ENCODE measurements at regions not wholly inside any gene's neighbourhood (a gene's known extent, or its start where the extent isn't known, plus 50 kb on each side); places are given as distances from the start of the nearest gene placed in this dataset.

DNA sequence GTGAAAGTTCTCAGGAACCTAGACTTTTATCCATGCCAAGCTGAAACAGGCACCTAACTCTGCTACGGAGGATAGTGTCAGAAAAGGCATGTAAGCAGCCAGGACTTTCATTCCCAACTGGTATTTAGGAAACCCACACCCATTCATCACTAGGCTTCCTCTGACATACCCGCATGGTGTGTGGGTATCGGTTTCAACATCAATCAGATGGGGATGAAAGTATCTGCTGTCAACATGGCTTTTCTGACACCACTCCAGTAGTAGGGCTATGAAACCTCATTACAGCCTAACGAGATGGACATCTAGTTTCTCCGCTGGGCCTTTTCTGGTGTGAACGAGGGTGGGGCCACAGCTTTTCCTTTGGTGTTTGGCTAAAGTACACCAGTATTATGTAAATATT, 1178.3 kb downstream of the CDH11 start:
- Histone ChIP-seq H3K27me3 (ENCODE audit: control insufficient read depth, insufficient read depth, low read length) (no peaks in the 10 kb centered on the region), H3K36me3 (ENCODE audit: control insufficient read depth, insufficient read depth, low read length) (no peaks in the 10 kb centered on the region), H3K4me1 (ENCODE audit: control insufficient read depth, insufficient read depth, low read length) (no peaks in the 10 kb centered on the region), H3K9me3 (ENCODE audit: control insufficient read depth, insufficient read depth, low read length) (peaks cover 6% of the 10 kb centered on the region), H3K27ac (ENCODE audit: low read length) (no peak overlapping the region), H3K4me3 (ENCODE audit: low read length) (no peak overlapping the region)
- intact Hi-C loops (cut with micrococcal nuclease): no loop called here
- DNase-seq: no peak
- Mint-ChIP-seq H3K9me3 (peaks cover 9 to 14% of the 10 kb centered on the region in 2 donors), H3K27me3 (ENCODE audit: low read depth in 2 of 2) (no peaks in the 10 kb centered on the region), H3K36me3 (peaks cover 5% of the 10 kb centered on the region), H3K4me3 (no peak overlapping the region), H3K4me1 (no peaks in the 10 kb centered on the region), H3K27ac (no peak overlapping the region)
- WGBS (ENCODE audit: insufficient coverage): 82% methylated on average over 5 of the region's 6 CpGs
- ATAC-seq: no peak
- TF ChIP-seq, protein P1, sequence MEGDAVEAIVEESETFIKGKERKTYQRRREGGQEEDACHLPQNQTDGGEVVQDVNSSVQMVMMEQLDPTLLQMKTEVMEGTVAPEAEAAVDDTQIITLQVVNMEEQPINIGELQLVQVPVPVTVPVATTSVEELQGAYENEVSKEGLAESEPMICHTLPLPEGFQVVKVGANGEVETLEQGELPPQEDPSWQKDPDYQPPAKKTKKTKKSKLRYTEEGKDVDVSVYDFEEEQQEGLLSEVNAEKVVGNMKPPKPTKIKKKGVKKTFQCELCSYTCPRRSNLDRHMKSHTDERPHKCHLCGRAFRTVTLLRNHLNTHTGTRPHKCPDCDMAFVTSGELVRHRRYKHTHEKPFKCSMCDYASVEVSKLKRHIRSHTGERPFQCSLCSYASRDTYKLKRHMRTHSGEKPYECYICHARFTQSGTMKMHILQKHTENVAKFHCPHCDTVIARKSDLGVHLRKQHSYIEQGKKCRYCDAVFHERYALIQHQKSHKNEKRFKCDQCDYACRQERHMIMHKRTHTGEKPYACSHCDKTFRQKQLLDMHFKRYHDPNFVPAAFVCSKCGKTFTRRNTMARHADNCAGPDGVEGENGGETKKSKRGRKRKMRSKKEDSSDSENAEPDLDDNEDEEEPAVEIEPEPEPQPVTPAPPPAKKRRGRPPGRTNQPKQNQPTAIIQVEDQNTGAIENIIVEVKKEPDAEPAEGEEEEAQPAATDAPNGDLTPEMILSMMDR (IDR thresholded peaks at IDR 0.05): no peak

GRCh38 chr16:63938661-63939060, 1183.2 kb downstream of the CDH11 start:
- DNase-seq (no peak), ATAC-seq (no peak)
- no peak overlapping the region for H3K4me3 Mint-ChIP-seq
- H3K27me3 Mint-ChIP-seq (ENCODE audit: low read depth in 2 of 2): no peaks in the 10 kb centered on the region
- no peaks in the 10 kb centered on the region for H3K4me1 Mint-ChIP-seq
- no peak overlapping the region for H3K4me3 ChIP-seq (ENCODE audit: low read length)
- H3K9me3 ChIP-seq (ENCODE audit: control insufficient read depth, insufficient read depth, low read length): peaks cover 4% of the 10 kb centered on the region
- H3K36me3 ChIP-seq (ENCODE audit: control insufficient read depth, insufficient read depth, low read length): no peaks in the 10 kb centered on the region
- H3K27ac Mint-ChIP-seq: no peak overlapping the region
- H3K27me3 ChIP-seq (ENCODE audit: control insufficient read depth, insufficient read depth, low read length): no peaks in the 10 kb centered on the region
- WGBS (ENCODE audit: insufficient coverage): 20% methylated on average over 1 of the region's 4 CpGs
- H3K9me3 Mint-ChIP-seq: peaks cover 12 to 23% of the 10 kb centered on the region in 2 donors
- no peaks in the 10 kb centered on the region for H3K4me1 ChIP-seq (ENCODE audit: control insufficient read depth, insufficient read depth, low read length)
- H3K27ac ChIP-seq (ENCODE audit: low read length): no peak overlapping the region
- TF ChIP-seq, protein P1 (IDR thresholded peaks at IDR 0.05): no peak
- H3K36me3 Mint-ChIP-seq: peaks cover 5% of the 10 kb centered on the region
- intact Hi-C loops (cut with micrococcal nuclease): no loop called here

- H3K9me3 Mint-ChIP-seq: peaks cover 8 to 18% of the 10 kb centered on the region in 2 donors
- Histone ChIP-seq H3K36me3 (ENCODE audit: control insufficient read depth, insufficient read depth, low read length) (no peaks in the 10 kb centered on the region), H3K27me3 (ENCODE audit: control insufficient read depth, insufficient read depth, low read length) (no peaks in the 10 kb centered on the region), H3K9me3 (ENCODE audit: control insufficient read depth, insufficient read depth, low read length) (no peaks in the 10 kb centered on the region), H3K4me3 (ENCODE audit: low read length) (no peak overlapping the region), H3K27ac (ENCODE audit: low read length) (no peak overlapping the region), H3K4me1 (ENCODE audit: control insufficient read depth, insufficient read depth, low read length) (no peaks in the 10 kb centered on the region)
- intact Hi-C loops (cut with micrococcal nuclease): no loop called here
- TF ChIP-seq, protein P1 (IDR thresholded peaks at IDR 0.05): no peak
- DNase-seq (no peak), ATAC-seq (no peak)
- H3K27ac Mint-ChIP-seq: no peak overlapping the region
- WGBS (ENCODE audit: insufficient coverage): 54% methylated on average over 2 of the region's 3 CpGs
- no peak overlapping the region for H3K4me3 Mint-ChIP-seq
- no peaks in the 10 kb centered on the region for H3K27me3 Mint-ChIP-seq (ENCODE audit: low read depth in 2 of 2)
- H3K36me3 Mint-ChIP-seq: peaks cover 7% of the 10 kb centered on the region
- H3K4me1 Mint-ChIP-seq: no peaks in the 10 kb centered on the region
Observed at GRCh38 chr16:63933841-63934240, 1188.0 kb downstream of the CDH11 start.

DNA sequence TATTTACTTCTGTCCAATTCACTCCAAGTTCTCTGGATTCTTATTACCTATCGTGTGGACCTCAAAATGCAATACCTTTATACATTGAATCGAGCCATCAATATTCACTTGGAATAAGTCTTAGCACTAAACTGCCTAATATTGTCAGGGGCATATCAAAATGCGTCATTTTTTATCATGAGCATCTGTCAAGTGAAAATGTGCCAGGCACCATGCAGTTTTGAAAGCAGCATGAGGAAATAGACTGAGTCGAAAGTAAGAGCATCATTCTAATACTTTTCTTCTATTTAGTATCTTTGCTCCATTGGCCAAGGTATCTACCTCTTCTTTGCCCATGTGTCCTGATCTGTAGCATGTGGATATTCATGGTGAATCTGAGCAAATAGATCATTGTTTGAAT, 1193.4 kb downstream of the CDH11 start:
- no peak overlapping the region for H3K4me3 Mint-ChIP-seq
- no peaks in the 10 kb centered on the region for H3K4me1 Mint-ChIP-seq
- Histone ChIP-seq H3K27me3 (ENCODE audit: control insufficient read depth, insufficient read depth, low read length) (no peaks in the 10 kb centered on the region), H3K4me3 (ENCODE audit: low read length) (no peak overlapping the region), H3K27ac (ENCODE audit: low read length) (no peak overlapping the region), H3K9me3 (ENCODE audit: control insufficient read depth, insufficient read depth, low read length) (peaks cover 3% of the 10 kb centered on the region), H3K4me1 (ENCODE audit: control insufficient read depth, insufficient read depth, low read length) (no peaks in the 10 kb centered on the region), H3K36me3 (ENCODE audit: control insufficient read depth, insufficient read depth, low read length) (no peaks in the 10 kb centered on the region)
- DNase-seq (no peak), ATAC-seq (no peak)
- TF ChIP-seq, protein P1 (IDR thresholded peaks at IDR 0.05): no peak
- H3K36me3 Mint-ChIP-seq: peaks cover 14% of the 10 kb centered on the region
- H3K27me3 Mint-ChIP-seq (ENCODE audit: low read depth in 2 of 2): no peaks in the 10 kb centered on the region
- H3K9me3 Mint-ChIP-seq: peaks cover 13 to 15% of the 10 kb centered on the region in 2 donors
- 89% methylated on average over 4 of the region's 4 CpGs for WGBS (ENCODE audit: insufficient coverage)
- no peak overlapping the region for H3K27ac Mint-ChIP-seq
- intact Hi-C loops (cut with micrococcal nuclease): loop anchor here (10.0 kb wide), 1 partner anchor 64 kb away; no protein-coding TSS in a partner anchor

All from natural killer cell (primary cell).